Hematopoietic multipotent progenitor cell (in vitro differentiated cells): ENCODE measurements at regions not wholly inside any gene's neighbourhood (a gene's known extent, or its start where the extent isn't known, plus 50 kb on each side); places are given as distances from the start of the nearest gene placed in this dataset.
A peak's percentile ranks its signal among the peaks of the same experiment; 100 is the strongest.
"Not testable (repeated sequence)": the region's sequence is repeated elsewhere in the genome, so short reads cannot be mapped to it uniquely, and the experiment has no call there.

ENCODE experiments used
- DNase-seq, 3 donors: peaks; one replicate each; pipeline ENCODE4 v3.0.0-alpha.2; 2011 to 2015; ENCODE audit warnings: low read depth in 2 of 3, low spot score in 2 of 3

GRCh38 chr14:77985211-77985615 is 185.0 kb upstream of the NRXN3 start:
- peak in 2 of 3 donors; percentile 24 to 42 for DNase-seq

GRCh38 chr14:77986773-77987172 is 183.4 kb upstream of the NRXN3 start:
- no peak for DNase-seq

- DNase-seq = no peak
Measured at GRCh38 chr14:77988096-77988870, 181.9 kb upstream of the NRXN3 start.

GRCh38 chr14:77988970-77989369 is 181.2 kb upstream of the NRXN3 start:
- no peak for DNase-seq

- DNase-seq = no peak
Measured at GRCh38 chr14:77989441-77989991, 180.7 kb upstream of the NRXN3 start.

- no peak for DNase-seq
Measured at GRCh38 chr14:77990337-77990736, 179.8 kb upstream of the NRXN3 start.

GRCh38 chr14:77991128-77991772 is 178.9 kb upstream of the NRXN3 start:
- DNase-seq = peak in 2 of 3 donors; percentile 31 to 70

- DNase-seq = no peak
Measured at GRCh38 chr14:78005325-78005724, 164.8 kb upstream of the NRXN3 start.

GRCh38 chr14:78007160-78007559 is 163.0 kb upstream of the NRXN3 start:
- DNase-seq = no peak

GRCh38 chr14:78010688-78011087 is 159.5 kb upstream of the NRXN3 start:
- DNase-seq = no peak

- DNase-seq = not testable (repeated sequence)
Measured at GRCh38 chr14:78013911-78014310, 156.3 kb upstream of the NRXN3 start.

GRCh38 chr14:78016532-78016931 is 153.6 kb upstream of the NRXN3 start:
- no peak for DNase-seq

GRCh38 chr14:78018283-78018682 is 151.9 kb upstream of the NRXN3 start:
- DNase-seq = no peak

GRCh38 chr14:78022059-78022458 is 148.1 kb upstream of the NRXN3 start:
- peak in 2 of 3 donors; percentile 77 to 92 for DNase-seq

GRCh38 chr14:78023112-78023511 is 147.1 kb upstream of the NRXN3 start:
- DNase-seq = no peak

GRCh38 chr14:78028471-78028870 is 141.7 kb upstream of the NRXN3 start:
- no peak for DNase-seq

- DNase-seq = no peak
Measured at GRCh38 chr14:78029601-78030372, 140.4 kb upstream of the NRXN3 start.

GRCh38 chr14:78043349-78043748 is 126.8 kb upstream of the NRXN3 start:
- no peak for DNase-seq

- DNase-seq = peak in 1 of 3 donors; percentile 28
Measured at GRCh38 chr14:78048120-78048519, 122.1 kb upstream of the NRXN3 start.

GRCh38 chr14:78056890-78057289 is 113.3 kb upstream of the NRXN3 start:
- not testable (repeated sequence) for DNase-seq

GRCh38 chr14:78070344-78070743 is 99.8 kb upstream of the NRXN3 start:
- DNase-seq = no peak
